Thoracic aorta (tissue), 2 donors: ENCODE measurements at regions not wholly inside any gene's neighbourhood (a gene's known extent, or its start where the extent isn't known, plus 50 kb on each side); places are given as distances from the start of the nearest gene placed in this dataset.

Experiments used
- ATAC-seq: fragments of 150-250 bp; one replicate; pipeline ENCODE4 v1.8.0; 2017; ENCODE audit warnings: low read depth; ENCODE audit not compliant: insufficient number of reproducible peaks, low FRiP score
- DNase-seq: peaks from one replicate; pipeline ENCODE4 v3.0.0-alpha.2; 2020; ENCODE audit warnings: low spot score
- H3K27ac ChIP-seq, 2 donors: fragments of 200-600 bp; sonication (generic); 1 replicate in 1 of 2; 2 replicates in 1 of 2; pipeline ENCODE4 v1.5.1; 2016; ENCODE audit warnings: mild to moderate bottlenecking in 2 of 2, moderate library complexity in 2 of 2
- H3K27me3 ChIP-seq: fragments of 200-600 bp; sonication (generic); replicated peaks from 2 replicates; pipeline ENCODE4 v1.6.0; 2016; ENCODE audit warnings: mild to moderate bottlenecking; ENCODE audit not compliant: insufficient read depth
- H3K36me3 ChIP-seq: fragments of 200-600 bp; sonication (generic); one replicate; pipeline ENCODE4 v1.5.1; 2016
- H3K4me1 ChIP-seq, 2 donors: fragments of 200-600 bp; sonication (generic); 1 replicate in 1 of 2; 2 replicates in 1 of 2; pipeline versions ENCODE4 v1.5.1 to v1.6.0; 2016; ENCODE audit warnings: low read depth in 2 of 2, mild to moderate bottlenecking in 1 of 2; ENCODE audit not compliant: control insufficient read depth in 1 of 2
- H3K4me3 ChIP-seq: fragments of 200-600 bp; sonication (generic); 2 replicates; pipeline ENCODE4 v1.5.1; 2016; ENCODE audit warnings: mild to moderate bottlenecking
- H3K9me3 ChIP-seq: fragments of 200-600 bp; sonication (generic); 2 replicates; pipeline ENCODE4 v1.5.1; 2016
- TF ChIP-seq, protein P1 (sequence below): fragments of 200-600 bp; sonication (generic); IDR thresholded peaks from one replicate; pipeline ENCODE4 v1.5.1; 2019; ENCODE audit warnings: antibody characterized with exemption

GRCh38 chr14:94975366-94975765 lies 182.0 kb downstream of the DICER1 start:
- no peak for DNase-seq
- Histone ChIP-seq H3K9me3 (no peaks in the 10 kb centered on the region), H3K27ac (peak overlapping the region; percentile 50 to 53), H3K36me3 (no peaks in the 10 kb centered on the region), H3K27me3 (no peaks in the 10 kb centered on the region), H3K4me1 (peaks cover 3 to 21% of the 10 kb centered on the region in 2 donors), H3K4me3 (no peak overlapping the region)
- TF ChIP-seq, protein P1, sequence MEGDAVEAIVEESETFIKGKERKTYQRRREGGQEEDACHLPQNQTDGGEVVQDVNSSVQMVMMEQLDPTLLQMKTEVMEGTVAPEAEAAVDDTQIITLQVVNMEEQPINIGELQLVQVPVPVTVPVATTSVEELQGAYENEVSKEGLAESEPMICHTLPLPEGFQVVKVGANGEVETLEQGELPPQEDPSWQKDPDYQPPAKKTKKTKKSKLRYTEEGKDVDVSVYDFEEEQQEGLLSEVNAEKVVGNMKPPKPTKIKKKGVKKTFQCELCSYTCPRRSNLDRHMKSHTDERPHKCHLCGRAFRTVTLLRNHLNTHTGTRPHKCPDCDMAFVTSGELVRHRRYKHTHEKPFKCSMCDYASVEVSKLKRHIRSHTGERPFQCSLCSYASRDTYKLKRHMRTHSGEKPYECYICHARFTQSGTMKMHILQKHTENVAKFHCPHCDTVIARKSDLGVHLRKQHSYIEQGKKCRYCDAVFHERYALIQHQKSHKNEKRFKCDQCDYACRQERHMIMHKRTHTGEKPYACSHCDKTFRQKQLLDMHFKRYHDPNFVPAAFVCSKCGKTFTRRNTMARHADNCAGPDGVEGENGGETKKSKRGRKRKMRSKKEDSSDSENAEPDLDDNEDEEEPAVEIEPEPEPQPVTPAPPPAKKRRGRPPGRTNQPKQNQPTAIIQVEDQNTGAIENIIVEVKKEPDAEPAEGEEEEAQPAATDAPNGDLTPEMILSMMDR, result no peak
- ATAC-seq, result no peak

GRCh38 chr14:94974893-94975292 lies 182.4 kb downstream of the DICER1 start:
- H3K27me3 ChIP-seq, result no peaks in the 10 kb centered on the region

DNA sequence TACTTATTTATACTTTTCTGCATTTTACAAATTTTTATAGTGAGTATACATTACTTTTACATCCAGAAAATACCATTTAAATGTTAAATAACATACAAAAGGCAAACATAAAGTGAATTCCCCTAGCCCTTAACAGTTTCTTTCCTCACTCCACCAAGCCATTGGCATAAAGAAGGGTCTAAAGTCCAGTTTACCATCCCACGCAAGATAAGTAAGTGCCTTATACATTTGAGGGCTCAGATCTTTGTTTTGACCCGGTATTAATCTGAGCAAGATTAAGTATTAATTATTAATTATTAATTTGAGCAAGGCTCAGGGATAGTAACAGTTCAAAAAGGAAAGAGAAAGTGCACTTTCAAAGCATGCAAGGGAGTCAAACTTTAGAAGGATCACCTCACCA lies 182.9 kb downstream of the DICER1 start:
- Histone ChIP-seq H3K4me3 (no peak overlapping the region), H3K27ac (peak overlapping the region in 1 of 2 donors; percentile 50), H3K9me3 (no peaks in the 10 kb centered on the region), H3K27me3 (no peaks in the 10 kb centered on the region), H3K36me3 (no peaks in the 10 kb centered on the region), H3K4me1 (peaks cover 3 to 21% of the 10 kb centered on the region in 2 donors)
- no peak for ATAC-seq
- DNase-seq, result no peak
- TF ChIP-seq, protein P1, result no peak

More at GRCh38 chr14:94974893-94975292, 182.4 kb downstream of the DICER1 start:
- DNase-seq (no peak), ATAC-seq (no peak)
- H3K9me3 ChIP-seq, result no peaks in the 10 kb centered on the region
- TF ChIP-seq, protein P1, result no peak
- H3K27ac ChIP-seq, result peak overlapping the region; percentile 50 to 53
- H3K4me1 ChIP-seq, result peaks cover 3 to 21% of the 10 kb centered on the region in 2 donors
- no peak overlapping the region for H3K4me3 ChIP-seq
- no peaks in the 10 kb centered on the region for H3K36me3 ChIP-seq

- DNase-seq (no peak), ATAC-seq (peak; percentile 73)
- Histone ChIP-seq H3K4me3 (peak overlapping the region; percentile 44), H3K4me1 (peaks cover 3 to 21% of the 10 kb centered on the region in 2 donors), H3K27ac (peak overlapping the region; percentile 56 to 67), H3K36me3 (no peaks in the 10 kb centered on the region), H3K27me3 (no peaks in the 10 kb centered on the region), H3K9me3 (no peaks in the 10 kb centered on the region)
- TF ChIP-seq, protein P1, result no peak
These were observed 185.6 kb downstream of the DICER1 start for GRCh38 chr14:94971750-94972149.

- Histone ChIP-seq H3K36me3 (no peaks in the 10 kb centered on the region), H3K4me1 (peaks cover 3 to 21% of the 10 kb centered on the region in 2 donors), H3K4me3 (peak overlapping the region; percentile 44), H3K9me3 (no peaks in the 10 kb centered on the region), H3K27ac (peak overlapping the region; percentile 56 to 67), H3K27me3 (no peaks in the 10 kb centered on the region)
- TF ChIP-seq, protein P1, result no peak
- ATAC-seq, result no peak
- DNase-seq, result no peak
These were observed 186.2 kb downstream of the DICER1 start for GRCh38 chr14:94970941-94971730.
